ENCODE measurements at regions not wholly inside any gene's neighbourhood (a gene's known extent, or its start where the extent isn't known, plus 50 kb on each side); places are given as distances from the start of the nearest gene placed in this dataset.

DNA sequence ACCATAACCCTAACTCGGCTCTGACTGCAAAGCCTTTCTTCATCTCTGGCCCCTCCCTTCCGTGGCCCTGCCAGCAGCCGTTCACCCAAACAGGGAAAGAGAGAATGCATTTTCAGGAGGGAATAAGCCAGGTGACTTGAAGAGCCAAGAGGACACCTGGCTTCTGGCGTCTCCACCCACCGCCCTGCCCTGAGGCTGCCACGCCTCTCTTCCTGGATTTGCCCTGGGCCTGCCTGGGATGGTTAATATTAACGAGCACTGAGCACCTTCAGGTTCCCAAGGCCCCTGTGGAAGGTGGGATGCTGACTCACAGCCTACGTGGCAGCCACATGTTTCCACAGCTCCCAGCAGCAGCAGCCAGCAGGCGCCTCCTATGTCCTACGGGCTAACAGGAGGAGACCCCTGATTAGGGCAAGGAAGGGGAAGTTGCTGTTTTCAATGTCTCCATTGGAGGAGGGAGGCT lies 138.0 kb upstream of the RREB1 start:
- TF ChIP-seq, protein P1, sequence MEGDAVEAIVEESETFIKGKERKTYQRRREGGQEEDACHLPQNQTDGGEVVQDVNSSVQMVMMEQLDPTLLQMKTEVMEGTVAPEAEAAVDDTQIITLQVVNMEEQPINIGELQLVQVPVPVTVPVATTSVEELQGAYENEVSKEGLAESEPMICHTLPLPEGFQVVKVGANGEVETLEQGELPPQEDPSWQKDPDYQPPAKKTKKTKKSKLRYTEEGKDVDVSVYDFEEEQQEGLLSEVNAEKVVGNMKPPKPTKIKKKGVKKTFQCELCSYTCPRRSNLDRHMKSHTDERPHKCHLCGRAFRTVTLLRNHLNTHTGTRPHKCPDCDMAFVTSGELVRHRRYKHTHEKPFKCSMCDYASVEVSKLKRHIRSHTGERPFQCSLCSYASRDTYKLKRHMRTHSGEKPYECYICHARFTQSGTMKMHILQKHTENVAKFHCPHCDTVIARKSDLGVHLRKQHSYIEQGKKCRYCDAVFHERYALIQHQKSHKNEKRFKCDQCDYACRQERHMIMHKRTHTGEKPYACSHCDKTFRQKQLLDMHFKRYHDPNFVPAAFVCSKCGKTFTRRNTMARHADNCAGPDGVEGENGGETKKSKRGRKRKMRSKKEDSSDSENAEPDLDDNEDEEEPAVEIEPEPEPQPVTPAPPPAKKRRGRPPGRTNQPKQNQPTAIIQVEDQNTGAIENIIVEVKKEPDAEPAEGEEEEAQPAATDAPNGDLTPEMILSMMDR (IDR thresholded peaks at IDR 0.05 in 8 of 11, conservative IDR thresholded peaks at IDR 0.05 in 3 of 11), result no peak
- TF ChIP-seq POLR2A (IDR thresholded peaks at IDR 0.05) (no peak), POLR2AphosphoS5 (IDR thresholded peaks at IDR 0.05) (no peak)
